ENCODE measurements at regions not wholly inside any gene's neighbourhood (a gene's known extent, or its start where the extent isn't known, plus 50 kb on each side); places are given as distances from the start of the nearest gene placed in this dataset.

DNA sequence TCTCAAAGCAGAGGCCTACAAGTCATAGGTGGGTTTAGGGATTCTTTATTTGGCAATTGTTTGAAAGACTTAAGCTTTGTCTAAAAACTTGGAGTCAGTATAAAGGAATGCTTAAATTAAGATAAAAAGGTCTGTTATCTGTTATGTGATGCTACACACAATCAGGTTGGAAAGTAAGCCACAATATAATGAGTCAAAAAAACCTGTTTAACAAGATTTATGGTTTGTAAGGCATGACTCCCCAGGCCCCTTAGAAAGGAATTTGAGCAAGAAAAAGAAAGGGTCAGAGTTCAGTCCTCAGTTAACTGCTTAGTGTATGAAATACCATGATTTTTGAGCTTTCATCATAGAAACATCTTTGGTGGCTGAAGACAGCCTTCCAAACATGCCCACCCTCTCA is 66.8 kb upstream of the HMGN3 start:
- intact Hi-C loops (cut with DNase I, micrococcal nuclease) = no loop called here
- POLR2A ChIA-PET = no interaction called here
- Mint-ChIP-seq H3K27me3 (peaks cover 2% of the 10 kb centered on the region), H3K4me1 (no peaks in the 10 kb centered on the region), H3K27ac (no peak overlapping the region), H3K9me3 (ENCODE audit: low read depth) (no peaks in the 10 kb centered on the region), H3K36me3 (ENCODE audit: low read depth) (no peaks in the 10 kb centered on the region), H3K4me3 (no peak overlapping the region)
- ATAC-seq (no peak), DNase-seq (no peak)
- CTCF ChIA-PET = interaction anchor here (0.8 kb wide), 1 partner anchor 1683 kb away, joined by 3 read pairs; no protein-coding TSS in a partner anchor

DNA sequence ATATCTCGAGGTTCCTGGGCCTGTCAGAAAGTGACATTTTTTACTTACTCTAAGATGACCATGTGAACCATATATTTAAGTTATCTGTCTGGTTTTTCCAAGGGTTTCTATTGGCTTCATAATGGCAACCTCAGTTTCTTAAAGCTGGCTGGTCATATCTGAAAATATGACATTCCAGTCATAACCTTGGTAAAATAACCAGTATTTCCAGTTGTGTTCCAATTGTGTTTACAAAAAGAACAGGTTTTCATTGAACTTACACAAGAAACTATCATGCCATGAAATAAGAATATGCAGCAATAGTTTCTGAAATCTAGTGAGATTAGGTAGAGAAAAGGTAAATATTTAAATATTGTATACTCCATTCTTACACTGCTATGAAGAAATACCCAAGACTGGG is 61.7 kb upstream of the HMGN3 start:
- no peaks in the 10 kb centered on the region for H3K36me3 Mint-ChIP-seq (ENCODE audit: low read depth)
- H3K27me3 Mint-ChIP-seq = no peaks in the 10 kb centered on the region
- no peak overlapping the region for H3K27ac Mint-ChIP-seq
- POLR2A ChIA-PET = no interaction called here
- no peak overlapping the region for H3K4me3 Mint-ChIP-seq
- H3K9me3 Mint-ChIP-seq (ENCODE audit: low read depth) = no peaks in the 10 kb centered on the region
- DNase-seq (no peak), ATAC-seq (no peak)
- CTCF ChIA-PET = no interaction called here
- intact Hi-C loops (cut with DNase I, micrococcal nuclease) = no loop called here
- H3K4me1 Mint-ChIP-seq = no peaks in the 10 kb centered on the region
